Cardiac muscle cell (in vitro differentiated cells and primary cell): ENCODE measurements at regions not wholly inside any gene's neighbourhood (a gene's known extent, or its start where the extent isn't known, plus 50 kb on each side); places are given as distances from the start of the nearest gene placed in this dataset.

ENCODE experiments used
- DNase-seq, 2 donors: peaks; one replicate each; pipeline versions ENCODE4 v3.0.0 to v3.0.0-alpha.2; 2010 to 2017; ENCODE audit warnings: low read depth in 1 of 2, low spot score in 1 of 2
- H3K27ac ChIP-seq: fragments of 200-600 bp; sonication (generic); 2 replicates; pipeline ENCODE4 v1.5.1; 2016
- H3K27me3 ChIP-seq: fragments of 200-600 bp; sonication (generic); 2 replicates; pipeline ENCODE4 v1.6.0; 2016; ENCODE audit warnings: control low read depth
- H3K36me3 ChIP-seq: fragments of 200-600 bp; sonication (generic); 2 replicates; pipeline ENCODE4 v1.5.1; 2016; ENCODE audit warnings: control low read depth
- H3K4me1 ChIP-seq: fragments of 200-600 bp; sonication (generic); 2 replicates; pipeline ENCODE4 v1.8.1; 2017; ENCODE audit warnings: low read depth, mild to moderate bottlenecking, mixed run types
- H3K4me3 ChIP-seq: fragments of 200-600 bp; sonication (generic); 2 replicates; pipeline ENCODE4 v1.5.1; 2016; ENCODE audit warnings: mild to moderate bottlenecking
- H3K9me3 ChIP-seq: fragments of 200-600 bp; sonication (generic); 2 replicates; pipeline ENCODE4 v1.5.1; 2017; ENCODE audit warnings: low read depth, mild to moderate bottlenecking, control low read depth
- TF ChIP-seq, protein P1 (sequence below): IDR thresholded peaks from 2 replicates; pipeline ENCODE4 v1.5.1; 2012; ENCODE audit warnings: low read depth, mild to moderate bottlenecking, low read length

DNA sequence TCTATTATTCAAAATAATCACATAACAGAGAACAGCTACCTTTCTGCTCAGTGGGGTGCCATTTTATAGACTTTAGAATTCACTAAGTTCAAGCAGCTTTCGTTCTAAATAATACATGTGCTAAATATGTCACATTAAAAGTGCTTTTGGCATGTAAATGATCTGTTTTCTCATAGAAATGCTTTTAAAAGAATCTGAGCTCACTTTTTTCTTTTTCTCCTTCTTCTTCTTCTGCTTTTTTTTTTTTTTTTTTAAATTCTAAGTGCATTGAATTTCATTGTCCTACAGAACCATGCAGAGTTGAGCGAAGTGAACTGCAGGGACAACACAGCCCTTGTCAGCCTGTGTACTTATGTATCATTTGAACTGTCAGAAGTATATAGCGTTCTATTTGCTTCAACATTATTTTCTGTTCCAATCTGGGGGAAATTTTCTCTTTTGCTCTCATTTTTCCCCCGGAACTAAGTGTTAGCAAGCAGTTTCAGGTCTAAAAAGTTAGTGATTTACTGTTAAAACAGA, 193.8 kb upstream of the TMCO5A start:
- TF ChIP-seq, protein P1, sequence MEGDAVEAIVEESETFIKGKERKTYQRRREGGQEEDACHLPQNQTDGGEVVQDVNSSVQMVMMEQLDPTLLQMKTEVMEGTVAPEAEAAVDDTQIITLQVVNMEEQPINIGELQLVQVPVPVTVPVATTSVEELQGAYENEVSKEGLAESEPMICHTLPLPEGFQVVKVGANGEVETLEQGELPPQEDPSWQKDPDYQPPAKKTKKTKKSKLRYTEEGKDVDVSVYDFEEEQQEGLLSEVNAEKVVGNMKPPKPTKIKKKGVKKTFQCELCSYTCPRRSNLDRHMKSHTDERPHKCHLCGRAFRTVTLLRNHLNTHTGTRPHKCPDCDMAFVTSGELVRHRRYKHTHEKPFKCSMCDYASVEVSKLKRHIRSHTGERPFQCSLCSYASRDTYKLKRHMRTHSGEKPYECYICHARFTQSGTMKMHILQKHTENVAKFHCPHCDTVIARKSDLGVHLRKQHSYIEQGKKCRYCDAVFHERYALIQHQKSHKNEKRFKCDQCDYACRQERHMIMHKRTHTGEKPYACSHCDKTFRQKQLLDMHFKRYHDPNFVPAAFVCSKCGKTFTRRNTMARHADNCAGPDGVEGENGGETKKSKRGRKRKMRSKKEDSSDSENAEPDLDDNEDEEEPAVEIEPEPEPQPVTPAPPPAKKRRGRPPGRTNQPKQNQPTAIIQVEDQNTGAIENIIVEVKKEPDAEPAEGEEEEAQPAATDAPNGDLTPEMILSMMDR: no peak
- DNase-seq: no peak
- no peaks in the 10 kb centered on the region for H3K9me3 ChIP-seq
- no peaks in the 10 kb centered on the region for H3K36me3 ChIP-seq
- no peak overlapping the region for H3K27ac ChIP-seq
- no peak overlapping the region for H3K4me3 ChIP-seq
- H3K27me3 ChIP-seq: no peaks in the 10 kb centered on the region
- H3K4me1 ChIP-seq: peaks cover 24% of the 10 kb centered on the region

DNA sequence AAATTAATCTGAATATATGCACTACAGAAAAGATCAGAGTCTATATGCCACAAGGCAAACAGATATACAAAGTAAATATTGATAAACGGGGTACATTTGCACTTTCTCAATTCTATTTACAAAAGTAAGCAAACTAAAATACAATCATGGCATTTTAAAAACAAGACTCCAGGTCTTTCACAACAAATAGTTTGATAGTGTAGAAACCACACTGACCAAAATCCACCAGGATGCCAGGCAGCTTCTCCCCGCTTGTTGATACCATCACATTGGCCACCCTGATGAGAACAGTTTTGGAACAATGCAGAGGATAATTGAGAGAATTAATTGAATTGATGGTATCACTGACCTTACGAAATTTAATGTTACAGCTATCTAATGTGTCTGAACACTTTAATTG, 190.6 kb upstream of the TMCO5A start:
- Histone ChIP-seq H3K36me3 (no peaks in the 10 kb centered on the region), H3K27ac (no peak overlapping the region), H3K4me3 (no peak overlapping the region), H3K27me3 (no peaks in the 10 kb centered on the region), H3K9me3 (no peaks in the 10 kb centered on the region), H3K4me1 (peaks cover 13% of the 10 kb centered on the region)
- TF ChIP-seq, protein P1: no peak
- no peak for DNase-seq

DNA sequence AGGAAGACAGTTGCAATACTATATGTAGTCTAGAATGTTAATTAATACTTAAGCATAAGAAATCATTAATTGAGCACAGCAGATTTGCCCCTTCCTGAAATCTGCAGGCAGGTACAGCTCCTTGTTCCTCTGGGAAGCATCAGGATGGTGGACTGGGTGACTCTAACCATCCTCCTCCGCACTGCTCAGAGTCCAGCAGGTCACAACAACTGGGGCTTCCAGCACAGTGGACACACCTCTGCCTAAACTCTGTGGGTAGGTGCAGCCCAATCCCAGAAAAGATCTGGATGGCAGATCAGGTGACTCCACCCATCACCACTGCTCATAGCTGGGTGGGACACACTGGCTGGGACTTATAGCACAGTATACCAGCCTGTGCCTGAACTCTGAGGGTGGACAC, 189.9 kb upstream of the TMCO5A start:
- no peak for DNase-seq

DNA sequence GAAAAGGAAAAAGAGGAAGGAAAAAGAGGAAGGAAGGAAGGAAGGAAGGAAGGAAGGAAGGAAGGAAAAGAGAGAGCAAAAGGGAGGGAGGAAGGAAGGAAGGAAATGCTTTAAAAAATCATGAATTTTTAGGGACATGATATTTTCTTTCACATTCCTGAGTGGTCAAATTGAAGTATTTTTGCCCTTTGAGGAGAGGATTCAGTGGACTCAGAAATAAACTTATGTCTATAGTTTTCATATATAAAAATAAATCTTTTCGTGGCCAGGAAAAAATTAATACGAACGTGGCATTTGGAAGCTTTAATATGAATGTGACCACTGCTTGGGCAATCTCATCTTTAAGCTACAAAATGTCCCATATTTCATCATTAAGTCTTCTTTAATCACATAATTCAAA, 183.0 kb upstream of the TMCO5A start:
- no peaks in the 10 kb centered on the region for H3K36me3 ChIP-seq
- H3K27me3 ChIP-seq: no peaks in the 10 kb centered on the region
- H3K9me3 ChIP-seq: no peaks in the 10 kb centered on the region
- no peak overlapping the region for H3K4me3 ChIP-seq
- DNase-seq: no peak
- TF ChIP-seq, protein P1: no peak
- no peak overlapping the region for H3K27ac ChIP-seq
- H3K4me1 ChIP-seq: no peaks in the 10 kb centered on the region

More for the DNA sequence above, 189.9 kb upstream of the TMCO5A start:
- no peaks in the 10 kb centered on the region for H3K9me3 ChIP-seq
- H3K27ac ChIP-seq: no peak overlapping the region
- peaks cover 6% of the 10 kb centered on the region for H3K4me1 ChIP-seq
- no peaks in the 10 kb centered on the region for H3K36me3 ChIP-seq
- H3K4me3 ChIP-seq: no peak overlapping the region
- TF ChIP-seq, protein P1: no peak
- no peaks in the 10 kb centered on the region for H3K27me3 ChIP-seq

DNA sequence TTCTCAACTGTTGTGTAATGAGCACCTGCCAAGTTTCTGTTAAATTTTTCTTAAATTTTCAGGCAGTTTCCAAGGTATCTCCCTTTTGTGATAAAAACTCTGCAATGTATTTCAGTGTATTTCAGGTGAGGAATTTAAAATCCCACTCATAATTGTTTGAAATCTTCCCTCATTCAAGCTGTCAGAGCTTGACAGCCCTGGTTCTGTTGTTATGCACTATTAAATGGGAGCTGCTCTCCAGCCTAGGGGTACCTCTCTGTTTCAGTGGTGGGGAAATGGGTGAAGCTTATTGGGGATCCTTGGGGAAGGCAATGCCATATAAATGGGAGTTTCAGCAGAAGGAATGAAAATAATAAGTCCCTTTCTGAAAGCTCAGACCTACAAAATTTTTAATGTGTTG, 178.0 kb upstream of the TMCO5A start:
- Histone ChIP-seq H3K27me3 (no peaks in the 10 kb centered on the region), H3K36me3 (no peaks in the 10 kb centered on the region), H3K4me1 (no peaks in the 10 kb centered on the region), H3K4me3 (no peak overlapping the region), H3K9me3 (no peaks in the 10 kb centered on the region), H3K27ac (no peak overlapping the region)
- TF ChIP-seq, protein P1: no peak
- no peak for DNase-seq

DNA sequence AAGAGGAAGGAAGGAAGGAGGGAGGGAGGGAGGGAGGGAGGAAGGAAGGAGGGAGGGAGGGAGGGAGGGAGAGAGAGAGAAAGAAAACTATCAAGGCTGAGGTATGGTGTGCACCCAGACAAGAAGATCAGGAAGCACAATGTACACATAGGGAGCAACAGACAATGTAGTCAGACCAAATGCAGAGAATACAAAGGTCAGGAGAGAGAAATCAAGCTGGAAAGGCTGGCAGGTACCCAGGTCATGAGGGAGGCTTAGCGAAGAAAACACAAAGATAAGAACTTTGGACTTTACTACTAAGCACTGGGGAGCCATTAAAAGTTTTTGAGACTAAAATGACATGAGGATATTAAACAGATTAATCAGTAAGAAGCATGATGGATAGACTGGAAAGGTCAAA, 176.0 kb upstream of the TMCO5A start:
- TF ChIP-seq, protein P1: no peak
- no peaks in the 10 kb centered on the region for H3K27me3 ChIP-seq

More for the DNA sequence above, 176.0 kb upstream of the TMCO5A start:
- no peak overlapping the region for H3K4me3 ChIP-seq
- no peak for DNase-seq
- no peak overlapping the region for H3K27ac ChIP-seq
- no peaks in the 10 kb centered on the region for H3K36me3 ChIP-seq
- H3K9me3 ChIP-seq: no peaks in the 10 kb centered on the region
- no peaks in the 10 kb centered on the region for H3K4me1 ChIP-seq
